ENCODE measurements at regions not wholly inside any gene's neighbourhood (a gene's known extent, or its start where the extent isn't known, plus 50 kb on each side); places are given as distances from the start of the nearest gene placed in this dataset.
A peak's percentile ranks its signal among the peaks of the same experiment; 100 is the strongest.

- TF ChIP-seq CSDC2 (CRISPR knock-in tag; IDR thresholded peaks at IDR 0.05) (peak; percentile 62; the same call in 1 of the 2 replicates), ZFP30 (CRISPR knock-in tag; IDR thresholded peaks at IDR 0.05) (0 out of 2 replicates have a peak, but pooled peaks have one; percentile 4), TCF4 (CRISPR knock-in tag; IDR thresholded peaks at IDR 0.05; ENCODE audit: borderline replicate concordance) (no peak), SNAI2 (CRISPR knock-in tag; IDR thresholded peaks at IDR 0.05) (0 out of 2 replicates have a peak, but pooled peaks have one; percentile 67), TSHZ2 (CRISPR knock-in tag; IDR thresholded peaks at IDR 0.05) (peak; percentile 18; the same call in 1 of the 2 replicates), PATZ1 (CRISPR knock-in tag; IDR thresholded peaks at IDR 0.05; ENCODE audit: borderline replicate concordance) (peak; percentile 82; the same call in 1 of the 2 replicates), ESRRG (CRISPR knock-in tag; IDR thresholded peaks at IDR 0.05) (no peak), ZC3H10 (CRISPR knock-in tag; IDR thresholded peaks at IDR 0.05) (no peak; the same call in 1 of the 2 replicates)
- ATAC-seq = peak; percentile 81
These were observed 143.4 kb upstream of the ERRFI1 start for GRCh38 chr1:8169364-8170058.

- no peak for TF ChIP-seq CSDC2 (CRISPR knock-in tag; IDR thresholded peaks at IDR 0.05)
- TF ChIP-seq ARNTL (CRISPR knock-in tag; IDR thresholded peaks at IDR 0.05; ENCODE audit: borderline replicate concordance, low read depth) = no peak
- TF ChIP-seq GLIS3 (CRISPR knock-in tag; IDR thresholded peaks at IDR 0.05) = no peak
- no peak for TF ChIP-seq SNAI2 (CRISPR knock-in tag; IDR thresholded peaks at IDR 0.05)
- TF ChIP-seq CREB5 (CRISPR knock-in tag; IDR thresholded peaks at IDR 0.05; ENCODE audit: low read depth) = no peak
- no peak for TF ChIP-seq ZC3H10 (CRISPR knock-in tag; IDR thresholded peaks at IDR 0.05)
- TF ChIP-seq CSRNP3 (CRISPR knock-in tag; IDR thresholded peaks at IDR 0.05) = no peak
- TF ChIP-seq ZFP30 (CRISPR knock-in tag; IDR thresholded peaks at IDR 0.05) = no peak
- TF ChIP-seq ZFP3 (CRISPR knock-in tag; IDR thresholded peaks at IDR 0.05) = no peak
- TF ChIP-seq ESRRG (CRISPR knock-in tag; IDR thresholded peaks at IDR 0.05) = no peak
- no peak for TF ChIP-seq PATZ1 (CRISPR knock-in tag; IDR thresholded peaks at IDR 0.05; ENCODE audit: borderline replicate concordance)
- ATAC-seq = no peak
These were observed 141.8 kb upstream of the ERRFI1 start for GRCh38 chr1:8167936-8168335.

- no peak for ATAC-seq
- no peak for TF ChIP-seq GLIS3 (CRISPR knock-in tag; IDR thresholded peaks at IDR 0.05)
- TF ChIP-seq BACH2 (CRISPR knock-in tag; IDR thresholded peaks at IDR 0.05; ENCODE audit: borderline replicate concordance) = no peak
- TF ChIP-seq SNAI2 (CRISPR knock-in tag; IDR thresholded peaks at IDR 0.05) = no peak
- no peak for TF ChIP-seq ISL1 (CRISPR knock-in tag; IDR thresholded peaks at IDR 0.05)
These were observed 140.3 kb upstream of the ERRFI1 start for GRCh38 chr1:8166406-8166805.

GRCh38 chr1:8165595-8166360, 139.7 kb upstream of the ERRFI1 start:
- no peak for ATAC-seq
- TF ChIP-seq ZFP3 (CRISPR knock-in tag; IDR thresholded peaks at IDR 0.05) = no peak
- no peak for TF ChIP-seq RARB (CRISPR knock-in tag; IDR thresholded peaks at IDR 0.05)
- no peak for TF ChIP-seq ARNTL (CRISPR knock-in tag; IDR thresholded peaks at IDR 0.05; ENCODE audit: borderline replicate concordance, low read depth)
- no peak for TF ChIP-seq GLIS3 (CRISPR knock-in tag; IDR thresholded peaks at IDR 0.05)

Data from SK-N-SH treated with all-trans-retinoic acid at 6 μM for 48 hours (cell line).